T-helper 2 cell treated with Interferon-gamma antibody and Interleukin-4, amounts not matched to agents 100 ng/mL and 5 ng/mL, for 36 hours (primary cell): ENCODE measurements at regions not wholly inside any gene's neighbourhood (a gene's known extent, or its start where the extent isn't known, plus 50 kb on each side); places are given as distances from the start of the nearest gene placed in this dataset.

Experiments used
- intact Hi-C: fragments of 100-400 bp; cut with micrococcal nuclease; formaldehyde crosslinking; loops from one replicate; pipeline ENCODE4 v1.15.1; 2023

- intact Hi-C loops: no loop called here
These were observed 238.5 kb downstream of the LTN1 start for GRCh38 chr21:28754127-28754611.

- intact Hi-C loops: no loop called here
These were observed 240.5 kb downstream of the LTN1 start for GRCh38 chr21:28752131-28752530.

- intact Hi-C loops: no loop called here
These were observed 241.5 kb downstream of the LTN1 start for GRCh38 chr21:28751176-28751575.

- intact Hi-C loops: no loop called here
These were observed 242.1 kb downstream of the LTN1 start for GRCh38 chr21:28750565-28750964.

- intact Hi-C loops: loop anchor here (10.0 kb wide), 1 partner anchor 1185 kb away; no protein-coding TSS in a partner anchor
These were observed 243.1 kb downstream of the LTN1 start for GRCh38 chr21:28749536-28749935.

- intact Hi-C loops: loop anchor here (10.0 kb wide), 1 partner anchor 1183 kb away; no protein-coding TSS in a partner anchor
These were observed 245.2 kb downstream of the LTN1 start for GRCh38 chr21:28747464-28747863.

GRCh38 chr21:28746166-28746565 lies 246.5 kb downstream of the LTN1 start:
- intact Hi-C loops: loop anchor here (10.0 kb wide), 1 partner anchor 1181 kb away; no protein-coding TSS in a partner anchor

GRCh38 chr21:28745131-28746016 lies 247.3 kb downstream of the LTN1 start:
- intact Hi-C loops: loop anchor here (1.0 to 10.0 kb wide), 5 partner anchors 195 to 1895 kb away; no protein-coding TSS in a partner anchor

- intact Hi-C loops: loop anchor here (2.0 to 10.0 kb wide), 3 partner anchors 1043 to 1976 kb away; no protein-coding TSS in a partner anchor
These were observed 249.0 kb downstream of the LTN1 start for GRCh38 chr21:28743723-28744122.

GRCh38 chr21:28742527-28742926 lies 250.2 kb downstream of the LTN1 start:
- intact Hi-C loops: loop anchor here (5.0 to 10.0 kb wide), 2 partner anchors 1178 to 1975 kb away; no protein-coding TSS in a partner anchor

- intact Hi-C loops: loop anchor here (5.0 to 10.0 kb wide), 2 partner anchors 1175 to 1973 kb away; no protein-coding TSS in a partner anchor
These were observed 252.6 kb downstream of the LTN1 start for GRCh38 chr21:28740125-28740524.

- intact Hi-C loops: no loop called here
These were observed 253.8 kb downstream of the LTN1 start for GRCh38 chr21:28738882-28739281.

- intact Hi-C loops: no loop called here
These were observed 254.3 kb downstream of the LTN1 start for GRCh38 chr21:28738420-28738704.

GRCh38 chr21:28737674-28738419 lies 254.8 kb downstream of the LTN1 start:
- intact Hi-C loops: no loop called here

GRCh38 chr21:28734522-28735175 lies 258.0 kb downstream of the LTN1 start:
- intact Hi-C loops: no loop called here

GRCh38 chr21:28731700-28732321 lies 260.9 kb downstream of the LTN1 start:
- intact Hi-C loops: no loop called here

- intact Hi-C loops: no loop called here
These were observed 262.8 kb downstream of the LTN1 start for GRCh38 chr21:28729887-28730286.

GRCh38 chr21:28727809-28728208 lies 264.9 kb downstream of the LTN1 start:
- intact Hi-C loops: no loop called here

GRCh38 chr21:28725396-28725795 lies 267.3 kb downstream of the LTN1 start:
- intact Hi-C loops: no loop called here

- intact Hi-C loops: no loop called here
These were observed 269.0 kb downstream of the LTN1 start for GRCh38 chr21:28723646-28724045.

- intact Hi-C loops: no loop called here
These were observed 273.0 kb downstream of the LTN1 start for GRCh38 chr21:28719723-28720122.
